NCI-H345 (cell line): ENCODE measurements at regions not wholly inside any gene's neighbourhood (a gene's known extent, or its start where the extent isn't known, plus 50 kb on each side); places are given as distances from the start of the nearest gene placed in this dataset.
"Not testable (repeated sequence)": the region's sequence is repeated elsewhere in the genome, so short reads cannot be mapped to it uniquely, and the experiment has no call there.

Source experiments
- DNase-seq: peaks from one replicate; lab custom pipeline; 2025; lab: John Stamatoyannopoulos, UW

DNA sequence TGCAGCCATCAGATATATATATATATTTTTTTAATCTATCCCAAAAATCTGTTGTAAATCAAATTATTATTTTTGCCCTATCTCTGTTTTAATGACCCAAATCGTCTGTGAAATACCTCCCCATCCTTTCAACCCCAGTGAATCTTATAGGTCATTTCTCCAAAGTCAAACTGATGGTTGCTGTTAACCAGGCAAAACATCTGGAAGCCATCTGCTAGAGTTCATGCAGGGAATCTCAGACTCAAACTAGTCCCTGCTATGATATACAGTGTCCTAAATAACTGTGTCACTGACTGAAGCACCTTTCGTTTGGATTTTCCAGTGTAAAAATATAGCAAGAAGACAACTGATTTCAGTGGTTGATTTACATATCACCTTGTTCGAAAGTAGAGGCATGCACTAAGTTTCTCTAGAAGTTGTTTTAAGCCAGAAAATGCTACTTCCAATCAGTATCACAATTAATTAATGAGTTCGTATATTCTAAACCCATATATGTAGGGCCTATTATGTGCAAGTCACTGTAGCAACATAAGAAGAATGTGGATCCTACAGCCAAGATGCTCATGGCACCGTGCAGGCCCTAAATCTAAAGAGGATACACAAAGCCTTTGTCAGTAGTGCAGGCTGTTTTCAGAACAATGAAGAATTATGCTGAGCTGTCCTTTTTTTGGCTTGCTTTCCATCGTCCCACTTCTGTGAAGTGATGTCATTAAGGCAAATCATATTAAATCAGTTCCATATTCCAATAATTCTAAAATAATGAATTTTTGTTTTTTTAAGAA is 566.0 kb downstream of the STK39 start:
- no peak for DNase-seq

- no peak for DNase-seq
These were observed 569.2 kb downstream of the STK39 start for GRCh38 chr2:167678158-167678557.

DNA sequence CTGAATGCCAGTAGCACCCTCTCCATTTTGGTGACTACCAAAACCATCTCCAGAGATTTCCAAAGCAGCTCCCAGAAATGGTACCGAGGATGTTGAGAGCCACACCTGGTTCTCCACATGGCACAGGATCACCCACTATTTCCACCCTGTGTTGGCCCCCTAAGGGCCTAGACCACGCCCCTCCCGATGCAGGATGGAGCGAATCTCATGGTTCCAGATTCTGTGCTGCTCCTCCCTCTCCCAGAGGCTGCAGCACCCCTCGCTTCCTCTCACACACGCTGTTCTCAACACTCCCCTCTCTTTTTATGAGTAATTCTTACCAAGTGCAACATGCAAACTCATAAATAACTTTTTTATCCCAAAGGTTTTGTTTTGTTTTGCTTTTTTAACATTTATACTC is 571.5 kb downstream of the STK39 start:
- DNase-seq, result no peak

- no peak for DNase-seq
These were observed 576.8 kb downstream of the STK39 start for GRCh38 chr2:167670588-167670987.

DNA sequence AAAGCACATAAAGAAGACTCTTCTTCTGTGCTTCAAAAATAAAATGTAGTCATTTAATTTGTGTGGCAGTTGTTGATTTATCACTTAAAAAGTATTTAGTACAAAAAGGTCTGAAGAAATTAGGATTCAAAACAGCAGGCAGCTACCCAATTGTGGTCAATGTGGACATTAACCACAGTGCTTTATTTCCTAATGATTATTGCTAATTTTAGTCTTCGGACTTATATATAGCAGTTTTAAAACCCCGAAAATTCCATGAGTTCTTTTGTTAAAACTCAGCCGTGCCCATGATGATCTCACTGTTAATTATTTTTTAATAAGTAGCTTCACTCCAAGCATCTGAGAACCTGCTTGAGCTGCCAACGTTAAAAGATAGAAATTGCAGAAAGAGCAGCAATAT is 594.3 kb downstream of the STK39 start:
- DNase-seq, result no peak

GRCh38 chr2:167652401-167652800 is 595.0 kb downstream of the STK39 start:
- DNase-seq, result no peak

- DNase-seq, result no peak
These were observed 595.8 kb downstream of the STK39 start for GRCh38 chr2:167651406-167652151.

- no peak for DNase-seq
These were observed 600.8 kb downstream of the STK39 start for GRCh38 chr2:167646557-167646956.

DNA sequence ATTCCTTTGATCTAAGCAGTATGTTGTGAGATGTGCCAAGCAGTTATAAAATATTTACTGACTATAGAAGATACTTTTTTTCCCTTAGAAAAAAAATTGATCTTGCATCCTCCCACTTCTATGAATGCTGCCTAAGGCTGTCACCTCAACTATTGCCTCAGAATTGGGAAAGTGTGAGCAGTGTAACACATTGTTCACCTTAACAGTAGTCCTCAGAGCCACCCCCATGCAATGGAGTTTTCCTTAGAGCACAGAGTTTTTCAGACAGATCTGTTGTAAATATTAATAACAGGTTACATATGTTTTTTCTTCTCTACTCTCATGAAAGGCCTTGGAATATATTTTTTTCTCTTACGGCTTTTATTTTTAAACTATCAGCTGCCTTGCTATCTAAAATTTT is 607.3 kb downstream of the STK39 start:
- DNase-seq, result no peak

GRCh38 chr2:167637741-167638140 is 609.7 kb downstream of the STK39 start:
- no peak for DNase-seq

DNA sequence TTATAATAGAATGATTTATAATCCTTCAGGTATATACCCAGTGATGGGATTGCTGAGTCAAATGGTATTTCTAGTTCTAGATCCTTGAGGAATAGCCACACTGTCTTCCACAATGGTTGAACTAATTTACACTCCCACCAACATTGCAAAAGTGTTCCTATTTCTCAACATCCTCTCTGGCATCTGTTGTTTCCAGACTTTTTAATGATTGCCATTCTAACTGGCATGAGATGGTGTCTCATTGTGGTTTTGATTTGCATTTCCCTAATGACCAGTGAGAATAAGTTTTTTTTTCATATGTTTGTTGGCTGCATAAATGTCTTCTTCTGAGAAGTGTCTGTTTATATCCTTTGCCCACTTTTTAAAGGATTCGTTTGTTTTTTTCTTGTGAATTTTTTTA is 615.1 kb downstream of the STK39 start:
- not testable (repeated sequence) for DNase-seq

DNA sequence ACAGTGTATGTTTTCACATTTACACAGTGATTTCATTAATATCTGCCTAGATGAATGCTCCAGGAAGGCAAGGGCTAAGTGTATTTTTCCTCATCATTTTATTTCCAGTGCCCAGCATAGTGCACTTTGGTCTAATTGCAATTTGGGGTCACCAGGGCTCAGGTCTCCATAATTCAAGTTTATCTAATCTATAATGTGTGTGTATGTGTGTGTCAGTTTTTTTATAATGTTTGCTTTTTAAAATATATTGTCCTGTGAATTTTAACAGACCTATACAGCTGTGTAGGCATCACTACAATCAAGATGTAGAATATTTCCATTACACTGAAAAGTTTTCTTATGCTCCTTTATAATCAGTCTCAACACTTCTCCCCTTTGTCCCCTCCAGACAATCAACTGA is 620.4 kb downstream of the STK39 start:
- no peak for DNase-seq

DNA sequence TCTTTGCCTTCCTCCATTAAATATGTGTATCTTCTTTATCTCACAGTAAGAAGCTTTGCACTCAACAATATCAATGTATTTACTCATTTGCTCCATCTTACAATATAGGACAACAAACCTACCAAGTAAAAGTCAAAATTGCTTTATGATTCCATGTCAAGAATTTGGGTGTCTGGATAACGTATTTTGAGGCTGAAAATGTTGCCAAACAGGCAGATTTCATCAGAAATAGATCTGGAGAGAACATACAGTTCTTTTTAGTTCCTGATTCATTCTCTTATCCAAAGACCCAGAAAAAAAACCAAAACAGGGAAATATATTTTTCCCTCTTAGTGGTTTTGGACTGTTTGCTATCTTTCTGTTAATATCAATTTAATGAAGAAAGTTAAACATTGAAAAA is 621.1 kb downstream of the STK39 start:
- no peak for DNase-seq

- no peak for DNase-seq
These were observed 630.4 kb downstream of the STK39 start for GRCh38 chr2:167616997-167617396.

GRCh38 chr2:167613471-167613870 is 633.9 kb downstream of the STK39 start:
- DNase-seq, result no peak

GRCh38 chr2:167608487-167608886 is 638.9 kb downstream of the STK39 start:
- no peak for DNase-seq

- DNase-seq, result no peak
These were observed 639.7 kb downstream of the STK39 start for GRCh38 chr2:167607731-167608130.

GRCh38 chr2:167607211-167607610 is 640.2 kb downstream of the STK39 start:
- no peak for DNase-seq

- no peak for DNase-seq
These were observed 645.3 kb downstream of the STK39 start for GRCh38 chr2:167602122-167602521.

DNA sequence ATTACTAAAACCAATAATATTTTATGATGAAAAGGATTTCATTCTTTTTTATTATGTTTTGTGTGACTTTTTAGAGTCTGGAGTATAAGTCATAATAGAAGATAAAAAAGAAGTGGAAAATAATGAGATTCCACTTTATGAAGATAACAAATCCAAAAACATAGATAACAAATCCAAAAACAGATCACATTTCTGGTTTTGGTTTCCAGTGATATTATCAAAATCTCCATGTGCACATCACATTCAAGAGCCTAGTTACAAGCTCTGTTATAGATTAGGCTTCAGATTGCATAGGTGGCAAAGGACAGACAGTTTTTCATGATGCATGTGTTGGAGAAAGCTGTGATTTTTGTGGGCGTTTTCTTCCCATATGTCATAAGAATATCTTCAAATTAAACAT is 648.2 kb downstream of the STK39 start:
- no peak for DNase-seq

DNA sequence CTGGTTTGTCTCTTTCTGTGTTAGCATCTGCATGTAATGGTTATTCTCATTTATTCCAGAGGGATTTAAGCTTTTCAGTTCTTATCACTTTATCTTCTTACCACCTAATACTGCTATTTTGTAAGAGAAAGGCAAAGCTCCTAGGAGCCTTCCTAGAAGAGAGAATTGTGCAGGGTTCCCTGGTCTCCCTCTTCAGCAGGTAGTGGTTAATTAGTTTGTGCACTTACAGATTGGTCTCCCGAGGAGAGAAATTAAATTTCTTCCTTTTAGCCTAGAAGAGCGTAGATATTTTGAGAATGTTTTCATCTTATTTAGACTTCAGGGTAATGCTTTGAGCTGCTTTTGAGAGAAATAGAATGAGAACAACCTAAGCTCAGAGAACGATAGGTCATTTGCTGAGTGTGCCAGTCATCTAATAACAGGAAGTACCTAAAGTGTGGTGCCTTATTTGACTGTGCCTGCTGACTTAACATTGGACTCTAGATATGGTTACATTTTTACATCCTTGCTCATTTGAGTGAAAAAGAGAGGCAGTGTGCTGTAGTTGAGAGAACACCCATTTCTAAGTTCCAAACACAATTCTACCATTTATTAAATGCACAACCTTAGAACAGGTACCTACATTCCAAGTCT is 651.4 kb downstream of the STK39 start:
- no peak for DNase-seq

DNA sequence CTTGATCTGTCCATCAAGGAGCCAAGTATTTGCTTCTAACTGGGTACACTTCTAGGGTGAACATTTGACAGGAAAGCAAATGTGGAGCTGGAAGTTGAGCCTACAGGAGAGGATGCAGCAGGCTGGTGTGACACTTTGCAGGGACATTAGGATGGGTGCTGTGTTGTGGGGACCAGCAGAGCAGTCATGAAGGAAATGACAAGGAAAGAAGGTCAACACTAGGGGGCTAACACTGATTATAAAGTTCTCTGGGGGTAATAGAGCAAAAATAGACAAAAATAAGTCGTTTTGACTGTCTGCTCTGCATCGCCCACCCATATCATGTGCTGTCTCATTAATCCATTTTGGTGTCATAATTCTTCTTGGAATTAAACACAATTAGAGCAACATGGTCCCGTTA is 652.4 kb downstream of the STK39 start:
- no peak for DNase-seq

GRCh38 chr2:167592441-167592840 is 655.0 kb downstream of the STK39 start:
- DNase-seq, result no peak
